ENCODE measurements at regions not wholly inside any gene's neighbourhood (a gene's known extent, or its start where the extent isn't known, plus 50 kb on each side); places are given as distances from the start of the nearest gene placed in this dataset.

DNA sequence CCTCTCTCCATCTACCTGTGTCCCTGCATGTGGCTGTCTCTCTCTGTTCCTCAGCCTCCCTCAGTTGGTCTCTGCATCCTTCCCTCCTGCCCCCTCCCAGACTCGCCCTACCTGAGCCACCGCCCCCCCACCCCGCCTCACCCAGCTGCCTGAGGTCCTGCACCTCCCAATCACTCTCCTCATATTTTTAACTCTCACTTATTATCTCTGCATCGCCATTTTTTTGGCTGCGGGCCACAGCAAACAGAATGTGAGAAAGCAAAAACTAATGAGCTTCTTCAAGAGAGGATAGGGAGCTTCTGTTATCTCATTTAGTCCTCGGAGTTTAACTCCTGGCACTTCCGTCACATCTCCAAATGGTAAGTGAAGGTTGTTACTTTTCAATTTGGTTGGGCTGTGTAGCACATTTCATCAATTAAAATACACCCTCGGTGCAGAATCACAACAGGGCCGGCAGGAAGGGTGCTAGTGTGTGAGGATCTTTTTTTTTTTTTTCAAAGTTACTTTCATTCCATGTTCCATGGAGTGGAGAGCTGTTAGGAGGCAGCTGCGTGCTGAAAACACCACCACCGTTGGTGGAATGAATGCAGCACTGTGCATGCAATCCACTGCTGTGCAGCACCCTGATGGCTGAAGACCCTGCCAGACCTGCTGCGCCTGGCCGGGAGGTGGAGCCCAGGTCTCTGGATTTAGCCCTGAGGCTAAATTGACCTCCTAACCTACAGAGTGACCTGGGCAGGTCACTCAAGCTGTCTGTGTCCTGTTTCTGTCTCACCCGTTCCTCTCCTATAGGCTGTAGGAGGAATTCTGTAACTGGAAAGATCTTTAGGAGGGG is 157.2 kb upstream of the NFIA start:
- TF ChIP-seq, protein P1, sequence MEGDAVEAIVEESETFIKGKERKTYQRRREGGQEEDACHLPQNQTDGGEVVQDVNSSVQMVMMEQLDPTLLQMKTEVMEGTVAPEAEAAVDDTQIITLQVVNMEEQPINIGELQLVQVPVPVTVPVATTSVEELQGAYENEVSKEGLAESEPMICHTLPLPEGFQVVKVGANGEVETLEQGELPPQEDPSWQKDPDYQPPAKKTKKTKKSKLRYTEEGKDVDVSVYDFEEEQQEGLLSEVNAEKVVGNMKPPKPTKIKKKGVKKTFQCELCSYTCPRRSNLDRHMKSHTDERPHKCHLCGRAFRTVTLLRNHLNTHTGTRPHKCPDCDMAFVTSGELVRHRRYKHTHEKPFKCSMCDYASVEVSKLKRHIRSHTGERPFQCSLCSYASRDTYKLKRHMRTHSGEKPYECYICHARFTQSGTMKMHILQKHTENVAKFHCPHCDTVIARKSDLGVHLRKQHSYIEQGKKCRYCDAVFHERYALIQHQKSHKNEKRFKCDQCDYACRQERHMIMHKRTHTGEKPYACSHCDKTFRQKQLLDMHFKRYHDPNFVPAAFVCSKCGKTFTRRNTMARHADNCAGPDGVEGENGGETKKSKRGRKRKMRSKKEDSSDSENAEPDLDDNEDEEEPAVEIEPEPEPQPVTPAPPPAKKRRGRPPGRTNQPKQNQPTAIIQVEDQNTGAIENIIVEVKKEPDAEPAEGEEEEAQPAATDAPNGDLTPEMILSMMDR (IDR thresholded peaks at IDR 0.05): no peak
- TF ChIP-seq, protein P2, sequence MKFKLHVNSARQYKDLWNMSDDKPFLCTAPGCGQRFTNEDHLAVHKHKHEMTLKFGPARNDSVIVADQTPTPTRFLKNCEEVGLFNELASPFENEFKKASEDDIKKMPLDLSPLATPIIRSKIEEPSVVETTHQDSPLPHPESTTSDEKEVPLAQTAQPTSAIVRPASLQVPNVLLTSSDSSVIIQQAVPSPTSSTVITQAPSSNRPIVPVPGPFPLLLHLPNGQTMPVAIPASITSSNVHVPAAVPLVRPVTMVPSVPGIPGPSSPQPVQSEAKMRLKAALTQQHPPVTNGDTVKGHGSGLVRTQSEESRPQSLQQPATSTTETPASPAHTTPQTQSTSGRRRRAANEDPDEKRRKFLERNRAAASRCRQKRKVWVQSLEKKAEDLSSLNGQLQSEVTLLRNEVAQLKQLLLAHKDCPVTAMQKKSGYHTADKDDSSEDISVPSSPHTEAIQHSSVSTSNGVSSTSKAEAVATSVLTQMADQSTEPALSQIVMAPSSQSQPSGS (CRISPR knock-in tag; IDR thresholded peaks at IDR 0.05; ENCODE audit: borderline replicate concordance, low read depth): no peak
- TF ChIP-seq ETV6 (CRISPR knock-in tag; IDR thresholded peaks at IDR 0.05): no peak
- TF ChIP-seq, protein P3, sequence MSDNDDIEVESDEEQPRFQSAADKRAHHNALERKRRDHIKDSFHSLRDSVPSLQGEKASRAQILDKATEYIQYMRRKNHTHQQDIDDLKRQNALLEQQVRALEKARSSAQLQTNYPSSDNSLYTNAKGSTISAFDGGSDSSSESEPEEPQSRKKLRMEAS (CRISPR knock-in tag; IDR thresholded peaks at IDR 0.05): no peak
- TF ChIP-seq FOXP1 (CRISPR knock-in tag; IDR thresholded peaks at IDR 0.05; ENCODE audit: borderline replicate concordance): no peak
- TF ChIP-seq ATF3 (CRISPR knock-in tag; conservative IDR thresholded peaks at IDR 0.05): no peak
- no peak for TF ChIP-seq RELA (CRISPR knock-in tag; IDR thresholded peaks at IDR 0.05; ENCODE audit: borderline replicate concordance)
